ENCODE measurements at regions not wholly inside any gene's neighbourhood (a gene's known extent, or its start where the extent isn't known, plus 50 kb on each side); places are given as distances from the start of the nearest gene placed in this dataset.

DNA sequence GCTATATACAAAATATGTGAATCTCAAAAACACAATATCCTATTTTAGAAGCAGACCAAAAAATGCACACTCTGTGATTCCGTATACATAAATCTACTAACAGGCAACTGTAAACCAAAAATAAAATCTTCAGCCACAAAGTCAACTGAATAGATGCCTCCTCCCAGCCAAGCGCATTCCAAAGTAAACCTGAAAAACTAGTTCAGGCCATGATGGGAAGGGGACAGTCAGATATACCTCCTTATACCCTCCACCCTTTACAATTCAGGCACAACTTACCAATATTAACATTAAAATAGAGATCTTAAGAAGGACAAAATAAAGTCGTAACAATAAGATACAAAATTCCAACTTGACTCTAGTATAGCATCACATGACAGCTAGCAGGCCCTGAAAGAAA, 1604.5 kb upstream of the NUDT12 start:
- H2BK20ac ChIP-seq (ENCODE audit: low read depth, low read length, poor library complexity, severe bottlenecking): no peak overlapping the region
- H4K5ac ChIP-seq (ENCODE audit: insufficient read length, low read depth, low read length): no peak overlapping the region
- no peak overlapping the region for H3K23ac ChIP-seq (ENCODE audit: insufficient read length, low read depth, low read length)
- H3K4ac ChIP-seq (ENCODE audit: low read depth, low read length): no peak overlapping the region
- peaks cover 0 to 17% (median 8%) of the 10 kb centered on the region in 3 experiments; a peak in 6 of 7 replicates for H3K36me3 Mint-ChIP-seq (ENCODE audit: insufficient read depth in 1 of 3, low read depth in 3 of 3)
- no peak overlapping the region for H4K8ac ChIP-seq (replicated peaks; ENCODE audit: insufficient read length, low read depth, low read length)
- H3K23me2 ChIP-seq (ENCODE audit: insufficient read length, low read depth, low read length, poor library complexity, severe bottlenecking): no peaks in the 10 kb centered on the region
- no peaks in the 10 kb centered on the region for H3K79me2 ChIP-seq (ENCODE audit: insufficient read depth, low read length)
- TF ChIP-seq, protein P1, sequence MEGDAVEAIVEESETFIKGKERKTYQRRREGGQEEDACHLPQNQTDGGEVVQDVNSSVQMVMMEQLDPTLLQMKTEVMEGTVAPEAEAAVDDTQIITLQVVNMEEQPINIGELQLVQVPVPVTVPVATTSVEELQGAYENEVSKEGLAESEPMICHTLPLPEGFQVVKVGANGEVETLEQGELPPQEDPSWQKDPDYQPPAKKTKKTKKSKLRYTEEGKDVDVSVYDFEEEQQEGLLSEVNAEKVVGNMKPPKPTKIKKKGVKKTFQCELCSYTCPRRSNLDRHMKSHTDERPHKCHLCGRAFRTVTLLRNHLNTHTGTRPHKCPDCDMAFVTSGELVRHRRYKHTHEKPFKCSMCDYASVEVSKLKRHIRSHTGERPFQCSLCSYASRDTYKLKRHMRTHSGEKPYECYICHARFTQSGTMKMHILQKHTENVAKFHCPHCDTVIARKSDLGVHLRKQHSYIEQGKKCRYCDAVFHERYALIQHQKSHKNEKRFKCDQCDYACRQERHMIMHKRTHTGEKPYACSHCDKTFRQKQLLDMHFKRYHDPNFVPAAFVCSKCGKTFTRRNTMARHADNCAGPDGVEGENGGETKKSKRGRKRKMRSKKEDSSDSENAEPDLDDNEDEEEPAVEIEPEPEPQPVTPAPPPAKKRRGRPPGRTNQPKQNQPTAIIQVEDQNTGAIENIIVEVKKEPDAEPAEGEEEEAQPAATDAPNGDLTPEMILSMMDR (conservative IDR thresholded peaks at IDR 0.05): no peak
- H3K79me1 ChIP-seq (ENCODE audit: insufficient read depth, low read depth, low read length, poor library complexity, severe bottlenecking): no peaks in the 10 kb centered on the region
- H3K27me3 ChIP-seq (ENCODE audit: insufficient read depth, low read length): no peaks in the 10 kb centered on the region
- H3K9me3 ChIP-seq (ENCODE audit: control insufficient read depth, low read depth, low read length): no peaks in the 10 kb centered on the region
- no peak overlapping the region for H3K4me3 Mint-ChIP-seq
- no peak overlapping the region for H3K14ac ChIP-seq (ENCODE audit: insufficient read depth, low read length)
- H3K27ac Mint-ChIP-seq: peak overlapping the region in 1 of 3 experiments; percentile 66; a peak in 1 of 7 replicates
- no peak overlapping the region for H3K9ac ChIP-seq (ENCODE audit: extremely low read depth, insufficient read length, low read length)
- H3K27ac ChIP-seq (ENCODE audit: insufficient read length, low read depth, low read length): no peak overlapping the region
- no peaks in the 10 kb centered on the region for H3K27me3 Mint-ChIP-seq (ENCODE audit: low read depth)
- DNase-seq: no peak
- H2BK15ac ChIP-seq (ENCODE audit: low read depth, low read length): no peak overlapping the region
- H3K18ac ChIP-seq (ENCODE audit: insufficient read length, low read depth, low read length): no peak overlapping the region
- H3K4me2 ChIP-seq (ENCODE audit: insufficient read depth, insufficient read length, low read length): no peak overlapping the region
- H4K91ac ChIP-seq (ENCODE audit: insufficient read length, low read depth, low read length): no peak overlapping the region
- H2BK120ac ChIP-seq (ENCODE audit: low read depth, low read length, poor library complexity, severe bottlenecking): no peak overlapping the region
- no peaks in the 10 kb centered on the region; the same call in 1 of the 2 replicates for H3K4me1 ChIP-seq (ENCODE audit: insufficient read depth, low read length)
- no peak overlapping the region for H3K56ac ChIP-seq (ENCODE audit: insufficient read length, low read depth, low read length)
- H3K9me3 Mint-ChIP-seq: peaks cover 13 to 16% of the 10 kb centered on the region in 2 experiments
- no peak overlapping the region for H2BK12ac ChIP-seq (ENCODE audit: insufficient read length, low read depth, low read length)
- H4K20me1 ChIP-seq (ENCODE audit: control insufficient read depth, insufficient read depth, insufficient read length): no peaks in the 10 kb centered on the region
- no peak overlapping the region for H2AK5ac ChIP-seq (ENCODE audit: insufficient read length, low read length)
- WGBS (ENCODE audit: extremely low coverage, insufficient read length, low lambda C conversion rate): no CpG with 5 or more reads among the region's 3 CpGs
- H3K4me1 Mint-ChIP-seq: peaks cover 12 to 17% of the 10 kb centered on the region in 2 experiments
- no peak overlapping the region for H2AFZ ChIP-seq (ENCODE audit: low read length)
- no peak overlapping the region for H2BK5ac ChIP-seq (ENCODE audit: insufficient read length, low read length)
- H3T11ph ChIP-seq (ENCODE audit: low read length): no peak overlapping the region
